Lower leg skin (tissue), 3 donors: ENCODE measurements at regions not wholly inside any gene's neighbourhood (a gene's known extent, or its start where the extent isn't known, plus 50 kb on each side); places are given as distances from the start of the nearest gene placed in this dataset.

ENCODE experiments used
- POLR2A ChIP-seq, 2 donors: fragments of 450-650 bp; IDR thresholded peaks; one replicate each; pipeline ENCODE4 v1.6.1; 2016 to 2017; ENCODE audit warnings: antibody characterized with exemption in 2 of 2, mild to moderate bottlenecking in 1 of 2, moderate library complexity in 1 of 2
- TF ChIP-seq, protein P1 (sequence below), 3 donors: fragments of 450-650 bp; IDR thresholded peaks; one replicate each; pipeline ENCODE4 v1.5.1; 2016; ENCODE audit warnings: antibody characterized with exemption in 3 of 3, mild to moderate bottlenecking in 3 of 3, moderate library complexity in 2 of 3

DNA sequence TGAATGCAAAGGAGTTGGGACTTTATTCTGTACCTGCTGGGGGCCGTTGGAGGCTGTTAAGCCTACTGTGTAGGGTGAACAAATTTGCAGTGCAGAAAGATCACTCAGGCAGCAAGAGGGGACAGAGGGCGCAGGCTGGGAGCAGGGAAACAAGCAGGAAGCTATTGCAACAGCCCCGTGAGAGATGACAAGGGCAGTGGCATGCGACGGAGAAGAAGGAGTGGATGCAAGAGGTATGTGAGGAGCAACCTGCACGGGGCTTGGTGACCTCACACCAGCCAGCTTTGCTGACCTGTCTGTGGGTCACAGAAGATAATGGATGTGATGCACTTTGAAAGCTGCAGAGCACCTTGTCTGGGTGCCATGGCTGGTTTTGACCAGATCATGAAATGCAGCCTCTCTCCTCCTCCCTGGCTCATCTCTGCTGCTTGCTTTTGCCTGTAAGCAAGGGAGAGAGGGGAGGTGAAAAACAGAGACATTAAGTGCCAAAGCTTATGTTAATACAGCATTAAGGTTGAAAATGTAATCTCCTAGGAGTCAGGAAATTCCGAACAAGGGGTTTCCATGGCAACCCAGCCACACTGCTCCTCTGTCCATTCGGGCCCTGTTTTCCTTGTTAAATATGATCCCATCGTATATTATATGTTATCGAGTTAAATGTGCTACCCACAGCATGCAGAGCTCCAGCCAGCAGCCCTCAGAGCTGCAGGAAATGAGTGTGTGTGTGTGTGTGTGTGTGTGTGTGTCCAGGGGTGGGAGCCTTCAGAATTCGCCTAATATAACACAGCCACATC lies 314.3 kb upstream of the ZMIZ1 start:
- TF ChIP-seq, protein P1, sequence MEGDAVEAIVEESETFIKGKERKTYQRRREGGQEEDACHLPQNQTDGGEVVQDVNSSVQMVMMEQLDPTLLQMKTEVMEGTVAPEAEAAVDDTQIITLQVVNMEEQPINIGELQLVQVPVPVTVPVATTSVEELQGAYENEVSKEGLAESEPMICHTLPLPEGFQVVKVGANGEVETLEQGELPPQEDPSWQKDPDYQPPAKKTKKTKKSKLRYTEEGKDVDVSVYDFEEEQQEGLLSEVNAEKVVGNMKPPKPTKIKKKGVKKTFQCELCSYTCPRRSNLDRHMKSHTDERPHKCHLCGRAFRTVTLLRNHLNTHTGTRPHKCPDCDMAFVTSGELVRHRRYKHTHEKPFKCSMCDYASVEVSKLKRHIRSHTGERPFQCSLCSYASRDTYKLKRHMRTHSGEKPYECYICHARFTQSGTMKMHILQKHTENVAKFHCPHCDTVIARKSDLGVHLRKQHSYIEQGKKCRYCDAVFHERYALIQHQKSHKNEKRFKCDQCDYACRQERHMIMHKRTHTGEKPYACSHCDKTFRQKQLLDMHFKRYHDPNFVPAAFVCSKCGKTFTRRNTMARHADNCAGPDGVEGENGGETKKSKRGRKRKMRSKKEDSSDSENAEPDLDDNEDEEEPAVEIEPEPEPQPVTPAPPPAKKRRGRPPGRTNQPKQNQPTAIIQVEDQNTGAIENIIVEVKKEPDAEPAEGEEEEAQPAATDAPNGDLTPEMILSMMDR (IDR thresholded peaks at IDR 0.05) = no peak
- no peak for TF ChIP-seq POLR2A (IDR thresholded peaks at IDR 0.05)
